ENCODE measurements at regions not wholly inside any gene's neighbourhood (a gene's known extent, or its start where the extent isn't known, plus 50 kb on each side); places are given as distances from the start of the nearest gene placed in this dataset.

- H3K27me3 ChIP-seq (ENCODE audit: low read length): no peaks in the 10 kb centered on the region
- H3K4me2 ChIP-seq (ENCODE audit: low read length): no peak overlapping the region
- H3K9me2 ChIP-seq (replicated peaks; ENCODE audit: low read length): no peaks in the 10 kb centered on the region
- no peaks in the 10 kb centered on the region for H3K79me2 ChIP-seq (ENCODE audit: low read length)
- intact Hi-C loops (cut with micrococcal nuclease): no loop called here
- no peak overlapping the region for H2AFZ ChIP-seq (ENCODE audit: low read length)
- H3K9me3 ChIP-seq (ENCODE audit: low read length): no peaks in the 10 kb centered on the region
- BruUV-seq (replicated peaks): no TSS peak
- H3F3A ChIP-seq (ENCODE audit: low read length, unreplicated experiment): no peaks in the 10 kb centered on the region
- H3K4me3 ChIP-seq (ENCODE audit: low read length): no peak overlapping the region
- no peaks in the 10 kb centered on the region for H3K4me1 ChIP-seq (ENCODE audit: insufficient read depth, low read length)
- no peaks in the 10 kb centered on the region for H4K20me1 ChIP-seq (ENCODE audit: low read length)
- CTCF ChIA-PET: no interaction called here
- no peak overlapping the region for H3K27ac ChIP-seq (ENCODE audit: low read length)
- TF ChIP-seq EZH2phosphoT487 (IDR thresholded peaks at IDR 0.05; ENCODE audit: borderline replicate concordance, low read length) (no peak), EZH2 (IDR thresholded peaks at IDR 0.05; ENCODE audit: low read length, unreplicated experiment) (no peak), CTCF (conservative IDR thresholded peaks at IDR 0.05; ENCODE audit: low read depth, low read length) (no peak)
- POLR2A ChIA-PET (ENCODE audit: unreplicated experiment): no interaction called here
- no peaks in the 10 kb centered on the region for H3K36me3 ChIP-seq (ENCODE audit: low read depth, low read length)
- H3K9ac ChIP-seq (ENCODE audit: low read length): no peak overlapping the region
- no peak for ATAC-seq
- no peak for DNase-seq
Measured at GRCh38 chr6:91645811-91646210, 1058.9 kb upstream of the MAP3K7 start.

GRCh38 chr6:91637217-91637616, 1050.3 kb upstream of the MAP3K7 start:
- Histone ChIP-seq H3K9ac (ENCODE audit: low read length) (no peak overlapping the region), H3K4me3 (ENCODE audit: low read length) (no peak overlapping the region), H4K20me1 (ENCODE audit: low read length) (no peaks in the 10 kb centered on the region), H3K27ac (ENCODE audit: low read length) (no peak overlapping the region), H3K4me1 (ENCODE audit: insufficient read depth, low read length) (no peaks in the 10 kb centered on the region), H3K79me2 (ENCODE audit: low read length) (no peaks in the 10 kb centered on the region), H3K27me3 (ENCODE audit: low read length) (no peaks in the 10 kb centered on the region), H3K9me2 (replicated peaks; ENCODE audit: low read length) (no peaks in the 10 kb centered on the region), H3K36me3 (ENCODE audit: low read depth, low read length) (no peaks in the 10 kb centered on the region), H3F3A (ENCODE audit: low read length, unreplicated experiment) (no peaks in the 10 kb centered on the region), H2AFZ (ENCODE audit: low read length) (no peak overlapping the region), H3K4me2 (ENCODE audit: low read length) (no peak overlapping the region), H3K9me3 (ENCODE audit: low read length) (no peaks in the 10 kb centered on the region)
- intact Hi-C loops (cut with micrococcal nuclease): no loop called here
- ChIA-PET CTCF (no interaction called here), POLR2A (ENCODE audit: unreplicated experiment) (no interaction called here)
- TF ChIP-seq CTCF (conservative IDR thresholded peaks at IDR 0.05; ENCODE audit: low read depth, low read length) (no peak), EZH2 (IDR thresholded peaks at IDR 0.05; ENCODE audit: low read length, unreplicated experiment) (no peak), EZH2phosphoT487 (IDR thresholded peaks at IDR 0.05; ENCODE audit: borderline replicate concordance, low read length) (no peak)
- ATAC-seq (no peak), DNase-seq (no peak)
- no TSS peak for BruUV-seq (replicated peaks)

GRCh38 chr6:91634791-91635190, 1047.9 kb upstream of the MAP3K7 start:
- H3K27me3 ChIP-seq (ENCODE audit: low read length): no peaks in the 10 kb centered on the region
- no peak overlapping the region for H3K4me3 ChIP-seq (ENCODE audit: low read length)
- no peak overlapping the region for H3K9ac ChIP-seq (ENCODE audit: low read length)
- H3F3A ChIP-seq (ENCODE audit: low read length, unreplicated experiment): no peaks in the 10 kb centered on the region
- no peak for TF ChIP-seq EZH2phosphoT487 (IDR thresholded peaks at IDR 0.05; ENCODE audit: borderline replicate concordance, low read length)
- TF ChIP-seq EZH2 (IDR thresholded peaks at IDR 0.05; ENCODE audit: low read length, unreplicated experiment): no peak
- no peak for TF ChIP-seq CTCF (conservative IDR thresholded peaks at IDR 0.05; ENCODE audit: low read depth, low read length)
- BruUV-seq (replicated peaks): no TSS peak
- ChIA-PET POLR2A (ENCODE audit: unreplicated experiment) (no interaction called here), CTCF (no interaction called here)
- DNase-seq (peak; percentile 21), ATAC-seq (peak; percentile 54; the same call in 1 of the 2 replicates)
- H3K9me2 ChIP-seq (replicated peaks; ENCODE audit: low read length): no peaks in the 10 kb centered on the region
- H3K36me3 ChIP-seq (ENCODE audit: low read depth, low read length): no peaks in the 10 kb centered on the region
- no peak overlapping the region for H3K4me2 ChIP-seq (ENCODE audit: low read length)
- no peak overlapping the region for H2AFZ ChIP-seq (ENCODE audit: low read length)
- H3K27ac ChIP-seq (ENCODE audit: low read length): no peak overlapping the region
- no peaks in the 10 kb centered on the region for H4K20me1 ChIP-seq (ENCODE audit: low read length)
- no peaks in the 10 kb centered on the region for H3K79me2 ChIP-seq (ENCODE audit: low read length)
- H3K4me1 ChIP-seq (ENCODE audit: insufficient read depth, low read length): no peaks in the 10 kb centered on the region
- intact Hi-C loops (cut with micrococcal nuclease): no loop called here
- H3K9me3 ChIP-seq (ENCODE audit: low read length): no peaks in the 10 kb centered on the region

All from PC-3 (cell line).